Mesendoderm (in vitro differentiated cells): ENCODE measurements at regions not wholly inside any gene's neighbourhood (a gene's known extent, or its start where the extent isn't known, plus 50 kb on each side); places are given as distances from the start of the nearest gene placed in this dataset.
A peak's percentile ranks its signal among the peaks of the same experiment; 100 is the strongest.

Source experiments
- DNase-seq: peaks from one replicate; pipeline ENCODE4 v3.0.0; 2013
- H2AK5ac ChIP-seq: 2 replicates; pipeline ENCODE4 v1.6.1; 2013; ENCODE audit warnings: low read length, inconsistent platforms
- H2BK120ac ChIP-seq: 2 replicates; pipeline ENCODE4 v1.6.1; 2013; ENCODE audit warnings: low read depth, mild to moderate bottlenecking, low read length, moderate library complexity, mixed read lengths
- H2BK15ac ChIP-seq: replicated peaks from 2 replicates; pipeline ENCODE4 v1.6.1; 2013; ENCODE audit warnings: low read depth, mild to moderate bottlenecking, moderate library complexity
- H2BK5ac ChIP-seq: 2 replicates; pipeline ENCODE4 v1.6.1; 2013; ENCODE audit warnings: low read length, inconsistent platforms
- H3K18ac ChIP-seq: 2 replicates; pipeline ENCODE4 v1.6.1; 2013; ENCODE audit warnings: mild to moderate bottlenecking, low read length, mixed read lengths
- H3K23ac ChIP-seq: one replicate; pipeline ENCODE4 v1.6.1; 2013; ENCODE audit warnings: low read length
- H3K27ac ChIP-seq: 2 replicates; pipeline ENCODE4 v1.5.1; 2013; ENCODE audit warnings: low read depth, mild to moderate bottlenecking, inconsistent platforms, low read length, moderate library complexity
- H3K27me3 ChIP-seq: 2 replicates; pipeline ENCODE4 v1.6.1; 2013; ENCODE audit warnings: low read length, control low read depth, mild to moderate bottlenecking, inconsistent platforms; ENCODE audit not compliant: insufficient read depth, poor library complexity
- H3K36me3 ChIP-seq: 2 replicates; pipeline ENCODE4 v1.6.1; 2013; ENCODE audit warnings: low read length, inconsistent platforms; ENCODE audit not compliant: control insufficient read depth, insufficient read depth
- H3K4ac ChIP-seq: one replicate; pipeline ENCODE4 v1.6.1; 2013; ENCODE audit warnings: low read depth, mild to moderate bottlenecking, low read length, moderate library complexity
- H3K4me1 ChIP-seq: 2 replicates; pipeline ENCODE4 v1.6.1; 2013; ENCODE audit warnings: low read depth, low read length, inconsistent platforms; ENCODE audit not compliant: control insufficient read depth
- H3K4me2 ChIP-seq: 2 replicates; pipeline ENCODE4 v1.6.1; 2013; ENCODE audit warnings: low read length
- H3K4me3 ChIP-seq: 2 replicates; pipeline ENCODE4 v1.5.1; 2013; ENCODE audit warnings: mild to moderate bottlenecking, low read length
- H3K56ac ChIP-seq: one replicate; pipeline ENCODE4 v1.6.1; 2013; ENCODE audit warnings: low read length
- H3K79me1 ChIP-seq: 2 replicates; pipeline ENCODE4 v1.6.1; 2013; ENCODE audit warnings: low read length, inconsistent platforms
- H3K79me2 ChIP-seq: 2 replicates; pipeline ENCODE4 v1.6.1; 2013; ENCODE audit warnings: mild to moderate bottlenecking, low read length; ENCODE audit not compliant: control insufficient read depth, insufficient read depth
- H3K9ac ChIP-seq: 2 replicates; pipeline ENCODE4 v1.6.1; 2013; ENCODE audit warnings: low read length, inconsistent platforms
- H4K5ac ChIP-seq: one replicate; pipeline ENCODE4 v1.6.1; 2013; ENCODE audit warnings: low read length
- H4K8ac ChIP-seq: one replicate; pipeline ENCODE4 v1.6.1; 2013; ENCODE audit warnings: low read depth, mild to moderate bottlenecking, control low read depth, low read length, moderate library complexity
- WGBS: extraction: QIAGEN DNeasy Blood & Tissue Kit; methylation state at CpG from one replicate; pipeline ENCODE4 v1.1.7; 2013; ENCODE audit warnings: low lambda C conversion rate, missing lambda C conversion rate; ENCODE audit not compliant: insufficient coverage; ENCODE audit errors: extremely low coverage; 5-methylcytosine and 5-hydroxymethylcytosine counted together

- no peaks in the 10 kb centered on the region for H3K36me3 ChIP-seq
- H4K5ac ChIP-seq: no peak overlapping the region
- no peaks in the 10 kb centered on the region for H3K27me3 ChIP-seq
- H2AK5ac ChIP-seq: no peak overlapping the region
- no peak overlapping the region for H3K18ac ChIP-seq
- peak; percentile 89 for DNase-seq
- H2BK120ac ChIP-seq: no peak overlapping the region
- H3K4me2 ChIP-seq: no peak overlapping the region
- peak overlapping the region; percentile 56 for H3K56ac ChIP-seq
- no peak overlapping the region for H3K9ac ChIP-seq
- no peaks in the 10 kb centered on the region for H3K79me2 ChIP-seq
- H3K27ac ChIP-seq: no peak overlapping the region
- H3K4me1 ChIP-seq: no peaks in the 10 kb centered on the region
- H3K23ac ChIP-seq: no peak overlapping the region
- H3K4me3 ChIP-seq: no peak overlapping the region
- H3K79me1 ChIP-seq: no peaks in the 10 kb centered on the region
- H4K8ac ChIP-seq: no peak overlapping the region
- no peak overlapping the region for H2BK5ac ChIP-seq
- WGBS: no CpG with 5 or more reads among the region's 4 CpGs
- no peak overlapping the region for H2BK15ac ChIP-seq
- H3K4ac ChIP-seq: no peak overlapping the region
Measured at GRCh38 chr2:53104263-53104662, 663.3 kb upstream of the CHAC2 start.

- no peaks in the 10 kb centered on the region for H3K79me1 ChIP-seq
- H3K9ac ChIP-seq: no peak overlapping the region
- H2BK15ac ChIP-seq: no peak overlapping the region
- H3K4me2 ChIP-seq: no peak overlapping the region
- no peak overlapping the region for H3K4me3 ChIP-seq
- no peak overlapping the region for H3K4ac ChIP-seq
- no peak overlapping the region for H2AK5ac ChIP-seq
- H4K8ac ChIP-seq: no peak overlapping the region
- H3K56ac ChIP-seq: no peak overlapping the region
- H4K5ac ChIP-seq: no peak overlapping the region
- no peak overlapping the region for H3K18ac ChIP-seq
- no peak overlapping the region for H3K27ac ChIP-seq
- H2BK120ac ChIP-seq: no peak overlapping the region
- H2BK5ac ChIP-seq: no peak overlapping the region
- H3K4me1 ChIP-seq: no peaks in the 10 kb centered on the region
- no peaks in the 10 kb centered on the region for H3K27me3 ChIP-seq
- H3K23ac ChIP-seq: no peak overlapping the region
- no peak for DNase-seq
- H3K36me3 ChIP-seq: no peaks in the 10 kb centered on the region
- no peaks in the 10 kb centered on the region for H3K79me2 ChIP-seq
Measured at GRCh38 chr2:53103679-53104078, 663.9 kb upstream of the CHAC2 start.

- WGBS: no CpG with 5 or more reads among the region's 4 CpGs
- Histone ChIP-seq H2BK5ac (no peak overlapping the region), H3K27me3 (no peaks in the 10 kb centered on the region), H3K4ac (no peak overlapping the region), H3K4me2 (no peak overlapping the region), H4K5ac (no peak overlapping the region), H2BK15ac (no peak overlapping the region), H3K4me1 (no peaks in the 10 kb centered on the region), H3K36me3 (no peaks in the 10 kb centered on the region), H3K79me2 (no peaks in the 10 kb centered on the region), H2BK120ac (no peak overlapping the region), H4K8ac (no peak overlapping the region), H3K18ac (no peak overlapping the region), H3K23ac (no peak overlapping the region), H2AK5ac (no peak overlapping the region), H3K79me1 (no peaks in the 10 kb centered on the region), H3K56ac (no peak overlapping the region), H3K9ac (no peak overlapping the region), H3K27ac (no peak overlapping the region), H3K4me3 (no peak overlapping the region)
- no peak for DNase-seq
Measured at GRCh38 chr2:53098696-53099078, 668.9 kb upstream of the CHAC2 start.

GRCh38 chr2:53096351-53096750 is 671.3 kb upstream of the CHAC2 start:
- Histone ChIP-seq H3K23ac (no peak overlapping the region), H3K79me2 (no peaks in the 10 kb centered on the region), H3K4ac (no peak overlapping the region), H4K5ac (no peak overlapping the region), H2BK5ac (no peak overlapping the region), H3K4me2 (no peak overlapping the region), H2AK5ac (no peak overlapping the region), H3K18ac (no peak overlapping the region), H4K8ac (no peak overlapping the region), H3K79me1 (no peaks in the 10 kb centered on the region), H3K56ac (no peak overlapping the region), H3K27ac (no peak overlapping the region), H2BK15ac (no peak overlapping the region), H3K9ac (no peak overlapping the region), H3K27me3 (no peaks in the 10 kb centered on the region), H3K36me3 (no peaks in the 10 kb centered on the region), H2BK120ac (no peak overlapping the region), H3K4me3 (no peak overlapping the region), H3K4me1 (no peaks in the 10 kb centered on the region)
- no peak for DNase-seq
- 100% methylated on average over 1 of the region's 4 CpGs for WGBS

- Histone ChIP-seq H3K79me1 (no peaks in the 10 kb centered on the region), H3K4ac (no peak overlapping the region), H3K79me2 (no peaks in the 10 kb centered on the region), H2BK5ac (no peak overlapping the region), H3K4me2 (no peak overlapping the region), H2AK5ac (no peak overlapping the region), H3K18ac (no peak overlapping the region), H2BK15ac (no peak overlapping the region), H2BK120ac (no peak overlapping the region), H3K4me1 (no peaks in the 10 kb centered on the region), H3K56ac (no peak overlapping the region), H3K4me3 (no peak overlapping the region), H3K9ac (no peak overlapping the region), H3K36me3 (no peaks in the 10 kb centered on the region), H4K5ac (no peak overlapping the region), H3K27ac (no peak overlapping the region), H3K27me3 (no peaks in the 10 kb centered on the region), H3K23ac (no peak overlapping the region), H4K8ac (no peak overlapping the region)
- DNase-seq: no peak
- no CpG with 5 or more reads among the region's 1 CpG for WGBS
Measured at GRCh38 chr2:53095664-53096063, 671.9 kb upstream of the CHAC2 start.

GRCh38 chr2:53095227-53095626 is 672.4 kb upstream of the CHAC2 start:
- no peak overlapping the region for H4K8ac ChIP-seq
- WGBS: no CpG with 5 or more reads among the region's 1 CpG

More at GRCh38 chr2:53095227-53095626, 672.4 kb upstream of the CHAC2 start:
- no peaks in the 10 kb centered on the region for H3K79me1 ChIP-seq
- H2BK15ac ChIP-seq: no peak overlapping the region
- no peak overlapping the region for H3K4me2 ChIP-seq
- no peak overlapping the region for H2BK120ac ChIP-seq
- no peak overlapping the region for H3K4ac ChIP-seq
- no peak overlapping the region for H3K27ac ChIP-seq
- no peak overlapping the region for H2AK5ac ChIP-seq
- H3K18ac ChIP-seq: no peak overlapping the region
- H3K4me3 ChIP-seq: no peak overlapping the region
- no peaks in the 10 kb centered on the region for H3K36me3 ChIP-seq
- H2BK5ac ChIP-seq: no peak overlapping the region
- no peaks in the 10 kb centered on the region for H3K4me1 ChIP-seq
- DNase-seq: no peak
- no peak overlapping the region for H3K9ac ChIP-seq
- no peak overlapping the region for H3K56ac ChIP-seq
- H3K23ac ChIP-seq: no peak overlapping the region
- no peak overlapping the region for H4K5ac ChIP-seq
- no peaks in the 10 kb centered on the region for H3K79me2 ChIP-seq
- H3K27me3 ChIP-seq: no peaks in the 10 kb centered on the region
